ENCODE measurements at regions not wholly inside any gene's neighbourhood (a gene's known extent, or its start where the extent isn't known, plus 50 kb on each side); places are given as distances from the start of the nearest gene placed in this dataset.

- no peaks in the 10 kb centered on the region for H3K27me3 ChIP-seq
- H3K4me1 ChIP-seq = peaks cover 0 to 6% (median under 1%) of the 10 kb centered on the region in 4 donors
- H3K27ac ChIP-seq (replicated peaks in 1 of 4) = no peak overlapping the region
- WGBS = 93% methylated on average over 1 of the region's 1 CpG
- intact Hi-C loops (cut with DNase I) = no loop called here
- TF ChIP-seq POLR2A (IDR thresholded peaks at IDR 0.05; ENCODE audit: low read depth) = no peak
- no peak for TF ChIP-seq EP300 (IDR thresholded peaks at IDR 0.05)
- TF ChIP-seq CTCF (IDR thresholded peaks at IDR 0.05) = no peak
- TF ChIP-seq POLR2AphosphoS5 (IDR thresholded peaks at IDR 0.05) = no peak
- H3K9me3 ChIP-seq = peaks cover 0 to 5% (median 0%) of the 10 kb centered on the region in 4 donors
- DNase-seq (ENCODE audit: extremely low spot score) = no peak
- H3K36me3 ChIP-seq = no peaks in the 10 kb centered on the region
- no peak overlapping the region for H3K4me3 ChIP-seq
Measured at GRCh38 chr13:76053181-76053580, 417.1 kb downstream of the LMO7 start.

- DNase-seq (ENCODE audit: extremely low spot score) = no peak
- TF ChIP-seq POLR2AphosphoS5 (IDR thresholded peaks at IDR 0.05) = no peak
- no peak for TF ChIP-seq EP300 (IDR thresholded peaks at IDR 0.05)
- no peak for TF ChIP-seq CTCF (IDR thresholded peaks at IDR 0.05)
- H3K4me3 ChIP-seq = no peak overlapping the region
- H3K4me1 ChIP-seq = peaks cover 0 to 9% (median 2%) of the 10 kb centered on the region in 4 donors
- H3K27me3 ChIP-seq = no peaks in the 10 kb centered on the region
- no peaks in the 10 kb centered on the region for H3K9me3 ChIP-seq
- 54% methylated on average over 1 of the region's 1 CpG for WGBS
- H3K27ac ChIP-seq (replicated peaks in 1 of 4) = no peak overlapping the region
- intact Hi-C loops (cut with DNase I) = no loop called here
- H3K36me3 ChIP-seq = no peaks in the 10 kb centered on the region
Measured at GRCh38 chr13:76049376-76049746, 413.2 kb downstream of the LMO7 start.

GRCh38 chr13:76048675-76049375, 412.7 kb downstream of the LMO7 start:
- H3K27me3 ChIP-seq = no peaks in the 10 kb centered on the region
- H3K36me3 ChIP-seq = no peaks in the 10 kb centered on the region
- H3K9me3 ChIP-seq = no peaks in the 10 kb centered on the region
- H3K4me1 ChIP-seq = peaks cover 0 to 9% (median 2%) of the 10 kb centered on the region in 4 donors
- intact Hi-C loops (cut with DNase I) = no loop called here
- no peak overlapping the region for H3K27ac ChIP-seq (replicated peaks in 1 of 4)
- no peak overlapping the region for H3K4me3 ChIP-seq
- DNase-seq (ENCODE audit: extremely low spot score) = no peak
- no peak for TF ChIP-seq EP300 (IDR thresholded peaks at IDR 0.05)
- TF ChIP-seq CTCF (IDR thresholded peaks at IDR 0.05) = no peak
- 55% methylated on average over 3 of the region's 3 CpGs for WGBS

- Histone ChIP-seq H3K27ac (replicated peaks in 1 of 4) (no peak overlapping the region), H3K27me3 (no peaks in the 10 kb centered on the region), H3K9me3 (no peaks in the 10 kb centered on the region), H3K4me3 (no peak overlapping the region), H3K36me3 (no peaks in the 10 kb centered on the region), H3K4me1 (peaks cover 0 to 9% (median 2%) of the 10 kb centered on the region in 4 donors)
- 81% methylated on average over 3 of the region's 3 CpGs for WGBS
- no peak for DNase-seq (ENCODE audit: extremely low spot score)
- intact Hi-C loops (cut with DNase I) = no loop called here
- no peak for TF ChIP-seq EP300 (IDR thresholded peaks at IDR 0.05)
- no peak for TF ChIP-seq CTCF (IDR thresholded peaks at IDR 0.05)
- TF ChIP-seq POLR2AphosphoS5 (IDR thresholded peaks at IDR 0.05) = no peak
- TF ChIP-seq POLR2A (IDR thresholded peaks at IDR 0.05; ENCODE audit: low read depth) = no peak
Measured at GRCh38 chr13:76048131-76048530, 412.0 kb downstream of the LMO7 start.

GRCh38 chr13:76043874-76044273, 407.7 kb downstream of the LMO7 start:
- no peaks in the 10 kb centered on the region for H3K36me3 ChIP-seq
- no peak overlapping the region for H3K4me3 ChIP-seq
- no peaks in the 10 kb centered on the region for H3K27me3 ChIP-seq
- no peak for DNase-seq (ENCODE audit: extremely low spot score)
- peaks cover 0 to 9% (median 2%) of the 10 kb centered on the region in 4 donors for H3K4me1 ChIP-seq
- no peak for TF ChIP-seq POLR2AphosphoS5 (IDR thresholded peaks at IDR 0.05)
- no peak for TF ChIP-seq CTCF (IDR thresholded peaks at IDR 0.05)
- TF ChIP-seq EP300 (IDR thresholded peaks at IDR 0.05) = no peak
- no peak for TF ChIP-seq POLR2A (IDR thresholded peaks at IDR 0.05; ENCODE audit: low read depth)
- intact Hi-C loops (cut with DNase I) = no loop called here
- 64% methylated on average over 1 of the region's 1 CpG for WGBS
- H3K9me3 ChIP-seq = no peaks in the 10 kb centered on the region
- H3K27ac ChIP-seq (replicated peaks in 1 of 4) = no peak overlapping the region
